ENCODE measurements at regions not wholly inside any gene's neighbourhood (a gene's known extent, or its start where the extent isn't known, plus 50 kb on each side); places are given as distances from the start of the nearest gene placed in this dataset.

DNA sequence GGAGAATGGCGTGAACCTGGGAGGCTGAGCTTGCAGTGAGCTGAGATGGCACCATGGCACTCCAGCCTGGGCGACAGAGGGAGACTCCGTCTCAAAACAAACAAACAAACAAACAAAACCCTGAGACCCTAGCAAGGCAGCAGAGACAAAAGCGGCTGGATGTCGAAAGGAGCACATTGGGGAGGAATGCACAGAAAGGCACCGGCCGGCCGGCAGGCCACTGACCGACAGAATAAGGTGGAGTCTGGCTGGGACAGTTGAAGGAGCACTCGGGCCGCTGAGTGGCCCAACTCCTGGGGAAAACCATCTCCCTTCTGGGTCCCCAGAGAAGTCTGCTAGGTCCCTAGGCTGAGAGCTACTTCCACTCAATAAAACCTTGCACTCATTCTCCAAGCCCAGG is 256.2 kb downstream of the KIF21A start:
- Histone ChIP-seq H3K27ac (ENCODE audit: low read depth, low read length) (no peak overlapping the region), H3K9me3 (ENCODE audit: insufficient read depth in 2 of 2, low read depth in 1 of 2, low read length in 1 of 2) (no peaks in the 10 kb centered on the region), H3K23me2 (ENCODE audit: low read depth, low read length) (no peaks in the 10 kb centered on the region), H3K79me2 (ENCODE audit: control insufficient read depth in 1 of 2, insufficient read depth in 2 of 2, low read length in 2 of 2) (no peaks in the 10 kb centered on the region), H4K5ac (ENCODE audit: insufficient read length, low read depth, low read length) (no peak overlapping the region), H3K4me1 (replicated peaks in 1 of 4; ENCODE audit: control insufficient read depth in 3 of 4, insufficient read depth in 4 of 4, low read length in 3 of 4) (no peaks in the 10 kb centered on the region), H2AFZ (ENCODE audit: low read length) (no peak overlapping the region), H2BK5ac (ENCODE audit: low read depth, low read length) (no peak overlapping the region), H4K91ac (replicated peaks; ENCODE audit: insufficient read length, low read length) (no peak overlapping the region), H3K56ac (replicated peaks; ENCODE audit: insufficient read length, low read depth, low read length) (no peak overlapping the region), H2BK20ac (ENCODE audit: low read length) (no peak overlapping the region), H3K4ac (replicated peaks; ENCODE audit: insufficient read length, low read depth, low read length) (no peak overlapping the region), H3K79me1 (ENCODE audit: low read depth, low read length) (no peaks in the 10 kb centered on the region), H3K9ac (replicated peaks in 1 of 4; ENCODE audit: extremely low read depth in 1 of 4, low read depth in 3 of 4, low read length in 3 of 4) (no peak overlapping the region), H4K8ac (ENCODE audit: extremely low read depth, insufficient read depth, low read length) (no peak overlapping the region), H3K36me3 (ENCODE audit: control insufficient read depth in 2 of 4, insufficient read depth in 4 of 4, low read length in 3 of 4) (no peaks in the 10 kb centered on the region), H3K23ac (ENCODE audit: insufficient read length) (no peak overlapping the region), H3K27me3 (replicated peaks in 1 of 4; ENCODE audit: control insufficient read depth in 3 of 4, extremely low read depth in 1 of 4, insufficient read depth in 3 of 4, low read length in 3 of 4) (no peaks in the 10 kb centered on the region), H3K14ac (ENCODE audit: insufficient read length) (no peak overlapping the region), H2AK5ac (ENCODE audit: low read depth, low read length) (no peak overlapping the region), H3K4me3 (ENCODE audit: extremely low read depth in 1 of 4, insufficient read depth in 2 of 4, low read depth in 3 of 4, low read length in 4 of 4) (no peak overlapping the region), H3K18ac (ENCODE audit: extremely low read depth, low read length) (no peak overlapping the region), H3K4me2 (ENCODE audit: insufficient read depth in 1 of 2, low read depth in 2 of 2, low read length in 2 of 2) (no peak overlapping the region), H2BK120ac (replicated peaks; ENCODE audit: low read depth, low read length) (no peak overlapping the region), H2BK12ac (ENCODE audit: low read depth, low read length) (no peak overlapping the region), H4K20me1 (replicated peaks in 1 of 2; ENCODE audit: control insufficient read depth in 1 of 2, insufficient read depth in 2 of 2, low read length in 2 of 2) (no peaks in the 10 kb centered on the region), H2BK15ac (ENCODE audit: low read length) (no peak overlapping the region)
- ChIA-PET CTCF (ENCODE audit: partially characterized antibody) (interaction anchor here (0.8 kb wide), 1 partner anchor 9 kb away, joined by 3 read pairs; no protein-coding TSS in a partner anchor), POLR2A (ENCODE audit: partially characterized antibody) (no interaction called here)
- FAIRE-seq: no peak
- 94% methylated on average over 11 of the region's 11 CpGs; no CpG with 5 or more reads in 1 of the 2 experiments for WGBS, 2 experiments (ENCODE audit: extremely low coverage in 1 of 2, insufficient coverage in 1 of 2, insufficient read length in 1 of 2, insufficient replicate concordance in 2 of 2, low coverage in 1 of 2, low lambda C conversion rate in 2 of 2, missing lambda C conversion rate in 1 of 2)
- no peak for DNase-seq (ENCODE audit: low read depth in 1 of 2, low spot score in 2 of 2)
- no peak for TF ChIP-seq SIRT6 (IDR thresholded peaks at IDR 0.05; ENCODE audit: low read length)
- TF ChIP-seq CBX5 (IDR thresholded peaks at IDR 0.05; ENCODE audit: low read depth, low read length): no peak
- TF ChIP-seq JUND (IDR thresholded peaks at IDR 0.05; ENCODE audit: low read length): no peak
- TF ChIP-seq GABPA (IDR thresholded peaks at IDR 0.05; ENCODE audit: borderline replicate concordance, insufficient read depth, low read length): no peak
- no peak for TF ChIP-seq RXRA (IDR thresholded peaks at IDR 0.05; ENCODE audit: insufficient read depth, low read depth, low read length)
- TF ChIP-seq, protein P1, sequence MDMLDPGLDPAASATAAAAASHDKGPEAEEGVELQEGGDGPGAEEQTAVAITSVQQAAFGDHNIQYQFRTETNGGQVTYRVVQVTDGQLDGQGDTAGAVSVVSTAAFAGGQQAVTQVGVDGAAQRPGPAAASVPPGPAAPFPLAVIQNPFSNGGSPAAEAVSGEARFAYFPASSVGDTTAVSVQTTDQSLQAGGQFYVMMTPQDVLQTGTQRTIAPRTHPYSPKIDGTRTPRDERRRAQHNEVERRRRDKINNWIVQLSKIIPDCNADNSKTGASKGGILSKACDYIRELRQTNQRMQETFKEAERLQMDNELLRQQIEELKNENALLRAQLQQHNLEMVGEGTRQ (IDR thresholded peaks at IDR 0.05; ENCODE audit: low read length): no peak
- no peak for TF ChIP-seq POLR2A (IDR thresholded peaks at IDR 0.05; ENCODE audit: control extremely low read depth in 1 of 2, low read depth in 2 of 2, low read length in 2 of 2)
- TF ChIP-seq RBBP5 (IDR thresholded peaks at IDR 0.05; ENCODE audit: borderline replicate concordance, low read depth, low read length): no peak
- TF ChIP-seq CREB1 (IDR thresholded peaks at IDR 0.05): no peak
- TF ChIP-seq SP1 (IDR thresholded peaks at IDR 0.05; ENCODE audit: low read depth, low read length): no peak
- TF ChIP-seq, protein P2, sequence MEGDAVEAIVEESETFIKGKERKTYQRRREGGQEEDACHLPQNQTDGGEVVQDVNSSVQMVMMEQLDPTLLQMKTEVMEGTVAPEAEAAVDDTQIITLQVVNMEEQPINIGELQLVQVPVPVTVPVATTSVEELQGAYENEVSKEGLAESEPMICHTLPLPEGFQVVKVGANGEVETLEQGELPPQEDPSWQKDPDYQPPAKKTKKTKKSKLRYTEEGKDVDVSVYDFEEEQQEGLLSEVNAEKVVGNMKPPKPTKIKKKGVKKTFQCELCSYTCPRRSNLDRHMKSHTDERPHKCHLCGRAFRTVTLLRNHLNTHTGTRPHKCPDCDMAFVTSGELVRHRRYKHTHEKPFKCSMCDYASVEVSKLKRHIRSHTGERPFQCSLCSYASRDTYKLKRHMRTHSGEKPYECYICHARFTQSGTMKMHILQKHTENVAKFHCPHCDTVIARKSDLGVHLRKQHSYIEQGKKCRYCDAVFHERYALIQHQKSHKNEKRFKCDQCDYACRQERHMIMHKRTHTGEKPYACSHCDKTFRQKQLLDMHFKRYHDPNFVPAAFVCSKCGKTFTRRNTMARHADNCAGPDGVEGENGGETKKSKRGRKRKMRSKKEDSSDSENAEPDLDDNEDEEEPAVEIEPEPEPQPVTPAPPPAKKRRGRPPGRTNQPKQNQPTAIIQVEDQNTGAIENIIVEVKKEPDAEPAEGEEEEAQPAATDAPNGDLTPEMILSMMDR (IDR thresholded peaks at IDR 0.05; ENCODE audit: control extremely low read depth in 1 of 3, insufficient read depth in 1 of 3, low read depth in 1 of 3, low read length in 3 of 3): no peak
- no peak for TF ChIP-seq BRCA1 (IDR thresholded peaks at IDR 0.05; ENCODE audit: low read depth, low read length)
- no peak for TF ChIP-seq EZH2 (IDR thresholded peaks at IDR 0.05; ENCODE audit: low read depth, low read length, severe bottlenecking)
